HAP-1 (cell line): ENCODE measurements at regions not wholly inside any gene's neighbourhood (a gene's known extent, or its start where the extent isn't known, plus 50 kb on each side); places are given as distances from the start of the nearest gene placed in this dataset.

Source experiments
- DNase-seq, 2 experiments: peaks; one replicate each; pipeline ENCODE4 v3.0.0-alpha.2; 2016 to 2020; ENCODE audit warnings: low spot score in 2 of 2
- H3K27me3 ChIP-seq: fragments of 250-450 bp; sonication (Bioruptor Pico); 2 replicates; pipeline ENCODE4 v1.5.1; 2020; ENCODE audit warnings: low read depth, mild to moderate bottlenecking, moderate library complexity
- H3K36me3 ChIP-seq: fragments of 250-450 bp; sonication (Bioruptor Pico); replicated peaks from 2 replicates; pipeline ENCODE4 v1.5.1; 2020; ENCODE audit warnings: mild to moderate bottlenecking
- H3K4me1 ChIP-seq: fragments of 250-450 bp; sonication (Bioruptor Pico); 2 replicates; pipeline ENCODE4 v1.5.1; 2020; ENCODE audit warnings: mild to moderate bottlenecking
- H3K4me3 ChIP-seq: fragments of 250-450 bp; sonication (Bioruptor Pico); 2 replicates; pipeline ENCODE4 v1.5.1; 2020; ENCODE audit warnings: mild to moderate bottlenecking, moderate library complexity
- H3K9me3 ChIP-seq: fragments of 250-450 bp; sonication (Bioruptor Pico); 2 replicates; pipeline ENCODE4 v1.5.1; 2020; ENCODE audit warnings: mild to moderate bottlenecking, moderate library complexity
- in situ Hi-C: fragments of 300-500 bp; cut with MboI; formaldehyde crosslinking; loops from 3 replicates; pipeline ENCODE4 v1.14.3; 2020; ENCODE audit warnings: low sequenced_read_pairs, inconsistent platforms, mixed read lengths

DNA sequence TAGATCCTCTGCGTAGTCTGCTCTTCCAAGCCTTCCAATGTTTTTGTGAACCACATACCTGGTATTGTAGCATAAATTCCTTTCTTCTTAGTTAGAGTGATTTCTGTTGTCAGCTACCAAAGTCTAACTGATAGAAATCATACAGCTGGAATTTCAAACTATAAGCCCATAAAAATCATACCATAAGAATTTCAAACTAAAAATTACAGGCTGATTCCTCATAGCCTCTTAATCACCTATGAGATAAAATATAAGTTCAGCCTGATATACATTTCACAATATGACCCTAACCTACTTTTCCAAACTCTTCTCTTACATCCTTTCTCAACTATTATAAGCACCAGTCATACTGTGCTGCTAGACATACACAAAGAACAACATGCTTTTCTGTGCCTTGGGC is 64.8 kb downstream of the PTHLH start:
- no peaks in the 10 kb centered on the region; the same call in 1 of the 2 replicates for H3K9me3 ChIP-seq
- in situ Hi-C loops: no loop called here
- DNase-seq: no peak

DNA sequence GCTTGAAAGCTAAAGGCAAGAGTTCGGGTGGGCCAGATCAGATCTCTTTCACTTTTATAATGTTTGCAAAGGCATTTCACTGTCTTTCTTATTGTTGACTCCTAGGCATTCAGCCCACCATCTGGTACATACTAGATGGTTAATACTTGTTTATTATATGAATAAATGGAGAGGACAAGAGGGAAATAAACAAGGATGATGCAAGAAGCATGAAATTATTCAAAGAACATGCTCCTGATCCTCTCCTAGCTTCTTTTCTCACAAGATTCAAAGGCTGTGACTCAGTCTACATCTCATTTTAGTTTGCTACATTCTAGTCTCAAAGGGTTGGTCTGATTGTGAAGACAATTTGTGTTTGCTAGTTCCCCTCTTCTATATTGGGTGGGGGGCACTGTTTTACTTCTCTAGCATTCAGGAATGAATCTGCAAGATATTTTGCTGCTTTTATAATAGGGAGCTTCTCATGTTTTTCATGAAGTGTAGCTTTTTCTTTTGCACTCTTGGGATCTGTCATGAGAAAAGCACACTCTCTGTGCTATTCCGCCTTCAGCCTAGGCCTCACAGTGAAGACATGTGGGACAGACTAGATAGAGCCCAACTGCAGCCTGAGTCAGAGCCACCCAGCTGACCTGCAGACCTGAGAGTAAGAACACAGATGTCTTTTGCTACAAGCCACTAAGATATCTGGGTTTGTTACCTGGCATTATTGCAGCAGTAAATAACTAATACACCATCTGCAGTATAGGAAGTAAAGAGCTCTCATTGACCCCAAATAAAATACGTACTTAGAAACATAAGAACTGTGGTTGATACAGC is 65.7 kb downstream of the PTHLH start:
- H3K4me3 ChIP-seq: no peak overlapping the region
- no peaks in the 10 kb centered on the region for H3K27me3 ChIP-seq
- no peak for DNase-seq
- no peaks in the 10 kb centered on the region for H3K36me3 ChIP-seq
- no peaks in the 10 kb centered on the region for H3K4me1 ChIP-seq
- in situ Hi-C loops: no loop called here
- H3K9me3 ChIP-seq: no peaks in the 10 kb centered on the region; the same call in 1 of the 2 replicates

More for the DNA sequence above, 64.8 kb downstream of the PTHLH start:
- Histone ChIP-seq H3K27me3 (no peaks in the 10 kb centered on the region), H3K36me3 (no peaks in the 10 kb centered on the region), H3K4me1 (no peaks in the 10 kb centered on the region), H3K4me3 (no peak overlapping the region)

DNA sequence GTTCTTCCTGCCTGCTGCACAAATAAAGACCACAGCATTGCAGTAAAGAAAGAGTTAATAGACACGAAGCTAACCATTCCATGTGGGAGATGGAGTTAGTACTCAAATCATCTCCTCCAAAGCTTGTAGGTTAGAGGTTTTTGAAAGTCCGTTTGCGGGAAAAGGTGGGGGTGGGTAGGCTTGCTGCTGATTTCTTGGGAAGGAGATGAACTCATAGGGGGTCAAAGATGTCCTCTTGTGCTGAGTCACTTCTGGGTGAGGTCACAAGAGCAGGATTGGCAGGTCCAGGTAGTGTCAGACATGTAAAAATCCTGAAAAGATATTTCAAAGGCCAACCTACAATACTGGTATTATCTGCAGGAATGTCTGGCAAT is 66.4 kb downstream of the PTHLH start:
- no peaks in the 10 kb centered on the region for H3K27me3 ChIP-seq
- H3K4me1 ChIP-seq: no peaks in the 10 kb centered on the region
- no peaks in the 10 kb centered on the region for H3K9me3 ChIP-seq
- no peak overlapping the region for H3K4me3 ChIP-seq
- no peaks in the 10 kb centered on the region for H3K36me3 ChIP-seq
- DNase-seq: no peak
- in situ Hi-C loops: no loop called here

DNA sequence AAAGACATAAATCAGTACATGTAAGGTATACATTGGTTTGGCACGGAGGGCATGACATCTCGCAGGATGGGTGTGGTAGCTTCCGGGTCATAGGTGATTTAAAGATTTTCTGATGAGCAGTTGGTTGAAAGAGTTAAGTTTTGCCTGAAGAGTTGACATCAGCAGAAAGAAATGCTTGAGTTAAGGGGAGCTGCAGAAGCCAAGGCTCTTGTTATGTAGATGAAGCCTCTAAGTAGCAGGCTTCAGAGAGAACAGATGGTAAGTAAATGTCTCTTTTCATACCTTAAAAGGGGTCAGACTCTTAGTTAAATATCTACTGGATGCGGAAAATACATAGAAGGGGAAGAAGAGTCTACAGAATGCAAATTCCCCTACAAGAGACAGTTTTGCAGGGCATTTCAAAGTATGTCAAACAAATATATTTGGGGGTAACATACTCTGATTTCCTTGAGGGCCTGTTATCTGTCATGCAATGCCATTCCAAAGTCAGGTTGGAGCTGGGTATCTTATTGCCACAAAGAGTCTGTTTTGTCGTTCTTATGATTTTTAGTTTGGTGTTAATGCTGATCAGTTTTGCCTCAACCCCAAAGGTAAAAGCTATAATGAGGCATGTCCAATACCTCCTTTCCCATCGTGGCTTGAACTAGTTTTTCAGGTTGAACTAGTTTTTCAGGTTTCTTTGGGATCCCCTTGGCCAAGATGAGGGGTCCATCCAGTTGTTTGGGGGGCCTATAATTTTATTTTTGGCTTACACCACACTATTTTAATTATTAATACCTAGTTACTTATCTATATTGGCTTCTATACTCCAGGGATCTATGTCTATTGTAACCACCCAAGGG is 67.0 kb downstream of the PTHLH start:
- in situ Hi-C loops: no loop called here
- no peak overlapping the region for H3K4me3 ChIP-seq
- H3K27me3 ChIP-seq: no peaks in the 10 kb centered on the region
- no peaks in the 10 kb centered on the region for H3K9me3 ChIP-seq
- H3K4me1 ChIP-seq: no peaks in the 10 kb centered on the region
- DNase-seq: peak in 1 of 2 experiments; percentile 42
- no peaks in the 10 kb centered on the region for H3K36me3 ChIP-seq

DNA sequence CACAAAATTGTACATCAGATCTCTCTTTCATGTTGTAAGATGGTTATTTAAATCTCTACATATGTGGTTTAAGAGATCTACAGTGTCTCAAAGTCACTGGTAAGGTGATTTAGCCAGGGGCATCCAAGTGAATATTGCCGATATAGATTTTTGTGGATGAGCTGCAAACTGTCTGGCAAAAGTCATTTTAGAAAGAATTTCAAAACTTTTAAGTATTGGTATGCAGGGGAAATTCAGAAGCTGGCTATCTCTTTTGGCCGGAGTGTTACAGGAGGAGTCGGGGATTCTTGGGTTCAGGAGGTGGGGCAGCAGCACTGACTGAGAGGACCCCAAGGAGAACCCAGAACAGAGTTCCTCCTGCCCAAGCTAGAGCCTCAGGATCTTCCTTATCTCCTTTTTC is 69.9 kb downstream of the PTHLH start:
- no peaks in the 10 kb centered on the region for H3K36me3 ChIP-seq
- H3K27me3 ChIP-seq: no peaks in the 10 kb centered on the region
- no peaks in the 10 kb centered on the region for H3K4me1 ChIP-seq
- in situ Hi-C loops: no loop called here
- H3K4me3 ChIP-seq: no peak overlapping the region
- no peaks in the 10 kb centered on the region for H3K9me3 ChIP-seq
- no peak for DNase-seq

DNA sequence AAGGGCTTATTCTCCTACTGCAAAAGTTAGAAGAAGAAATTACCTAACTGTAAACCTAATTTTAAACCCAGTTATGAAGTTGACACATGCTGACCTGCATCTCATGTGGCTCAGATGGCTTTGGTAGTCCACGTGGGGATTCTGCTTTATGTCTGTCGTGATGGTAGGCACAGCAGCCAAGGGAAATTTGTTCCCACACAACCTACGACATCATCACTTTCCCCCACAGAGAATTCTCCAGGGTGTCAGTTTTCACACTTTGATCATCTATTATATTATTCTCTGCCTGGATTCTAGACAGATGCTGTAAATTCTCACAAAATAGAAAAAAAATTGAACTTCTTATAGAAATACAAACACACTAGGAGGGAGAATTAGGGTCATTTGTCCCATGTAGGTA is 70.6 kb downstream of the PTHLH start:
- in situ Hi-C loops: no loop called here
- no peaks in the 10 kb centered on the region for H3K27me3 ChIP-seq
- H3K36me3 ChIP-seq: no peaks in the 10 kb centered on the region
- H3K4me1 ChIP-seq: no peaks in the 10 kb centered on the region
- H3K4me3 ChIP-seq: no peak overlapping the region
- no peak for DNase-seq
- no peaks in the 10 kb centered on the region for H3K9me3 ChIP-seq

DNA sequence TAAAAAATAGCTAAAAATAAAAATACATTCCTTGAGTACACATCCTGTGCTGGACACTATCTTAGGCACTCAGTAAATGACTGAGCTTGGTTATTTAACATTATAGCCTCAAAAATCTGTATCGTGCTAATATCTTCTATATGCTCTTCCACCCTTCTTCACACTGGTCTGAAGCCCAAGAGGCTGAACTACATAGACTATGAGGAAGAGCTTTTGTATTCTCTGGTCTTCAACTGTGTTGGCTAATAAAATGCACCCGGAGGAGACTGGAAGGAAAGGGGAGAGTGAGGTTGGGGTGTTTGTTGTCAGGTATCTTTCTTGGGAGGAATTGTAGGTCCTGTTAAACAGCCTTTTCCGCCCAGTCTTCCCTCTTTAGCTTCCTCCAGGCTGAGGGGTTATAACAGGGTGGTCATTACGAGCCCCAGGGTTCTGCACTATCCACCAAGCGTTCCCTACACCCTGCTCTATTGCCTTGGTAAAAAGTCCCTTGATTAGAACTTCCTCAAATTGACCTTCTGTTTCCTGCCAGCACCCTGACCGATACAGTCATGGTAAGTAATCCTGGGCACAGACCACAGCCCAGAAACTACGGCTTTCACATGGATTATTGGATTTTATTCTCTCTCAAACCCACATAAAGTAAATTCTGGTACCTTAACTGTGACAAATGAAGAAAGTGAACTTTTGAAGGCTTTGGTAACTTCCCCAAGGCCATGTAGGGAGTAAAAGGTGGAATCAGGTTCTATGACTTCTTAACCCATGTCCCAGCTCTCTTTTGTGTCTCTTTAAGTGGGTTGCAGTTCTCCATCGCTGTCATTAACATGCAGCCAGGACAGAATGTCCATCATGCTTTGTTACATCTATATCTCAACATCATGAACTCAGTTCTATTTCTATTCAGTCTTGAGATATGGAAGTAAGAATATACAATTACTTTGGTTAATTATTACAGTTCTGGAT is 71.3 kb downstream of the PTHLH start:
- no peaks in the 10 kb centered on the region for H3K27me3 ChIP-seq
- H3K36me3 ChIP-seq: no peaks in the 10 kb centered on the region
- no peaks in the 10 kb centered on the region for H3K4me1 ChIP-seq
- no peak overlapping the region for H3K4me3 ChIP-seq
- in situ Hi-C loops: no loop called here
- no peaks in the 10 kb centered on the region for H3K9me3 ChIP-seq
- DNase-seq: no peak

DNA sequence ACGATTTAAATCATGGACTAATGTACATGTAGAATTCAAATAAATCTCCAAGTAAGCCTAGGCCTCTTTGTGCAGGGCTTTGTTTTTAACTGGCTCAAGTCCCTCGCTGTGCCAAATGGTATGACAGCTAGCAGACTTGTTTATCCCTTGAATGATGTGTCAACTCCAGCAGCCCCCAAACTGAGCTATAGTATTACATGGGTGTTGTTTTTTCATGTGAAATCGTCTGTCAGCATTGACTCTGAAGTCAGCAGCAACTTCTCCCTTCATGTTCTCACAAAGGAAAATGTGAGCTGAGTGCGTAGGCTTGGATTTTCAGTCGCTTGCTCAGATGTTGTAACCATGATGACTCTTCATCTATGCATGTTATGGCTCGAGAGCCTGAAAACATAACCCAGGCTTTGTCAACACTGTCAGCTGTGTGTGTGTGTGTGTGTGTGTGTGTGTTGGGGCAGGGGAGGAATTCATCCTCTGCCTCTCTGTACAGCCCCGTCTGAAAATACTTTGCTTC is 73.3 kb downstream of the PTHLH start:
- H3K27me3 ChIP-seq: no peaks in the 10 kb centered on the region
- H3K36me3 ChIP-seq: no peaks in the 10 kb centered on the region
- no peak overlapping the region for H3K4me3 ChIP-seq
- in situ Hi-C loops: no loop called here
- H3K9me3 ChIP-seq: no peaks in the 10 kb centered on the region
- H3K4me1 ChIP-seq: no peaks in the 10 kb centered on the region
- DNase-seq: no peak

DNA sequence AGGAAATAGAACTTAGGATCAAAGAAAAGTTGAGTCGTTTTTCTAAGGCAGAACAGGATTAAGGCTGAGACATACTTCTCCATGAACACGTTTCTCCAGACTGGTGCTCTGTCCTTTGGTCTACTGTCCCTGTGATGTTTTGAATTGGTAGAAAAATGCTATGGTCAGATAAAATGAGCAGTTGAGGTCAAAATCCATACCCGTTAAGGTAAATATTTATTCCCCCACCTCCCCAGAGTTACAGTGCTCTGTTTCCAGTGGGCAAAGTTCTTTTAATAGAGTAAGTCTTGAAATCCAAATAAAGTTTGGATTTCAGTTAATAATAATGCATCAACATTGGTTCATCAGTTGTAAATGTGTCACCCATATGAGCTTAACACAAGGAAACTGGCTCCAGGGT is 74.5 kb downstream of the PTHLH start:
- no peak for DNase-seq
- Histone ChIP-seq H3K4me1 (no peaks in the 10 kb centered on the region), H3K27me3 (no peaks in the 10 kb centered on the region), H3K36me3 (no peaks in the 10 kb centered on the region), H3K4me3 (no peak overlapping the region), H3K9me3 (no peaks in the 10 kb centered on the region)
- in situ Hi-C loops: no loop called here

DNA sequence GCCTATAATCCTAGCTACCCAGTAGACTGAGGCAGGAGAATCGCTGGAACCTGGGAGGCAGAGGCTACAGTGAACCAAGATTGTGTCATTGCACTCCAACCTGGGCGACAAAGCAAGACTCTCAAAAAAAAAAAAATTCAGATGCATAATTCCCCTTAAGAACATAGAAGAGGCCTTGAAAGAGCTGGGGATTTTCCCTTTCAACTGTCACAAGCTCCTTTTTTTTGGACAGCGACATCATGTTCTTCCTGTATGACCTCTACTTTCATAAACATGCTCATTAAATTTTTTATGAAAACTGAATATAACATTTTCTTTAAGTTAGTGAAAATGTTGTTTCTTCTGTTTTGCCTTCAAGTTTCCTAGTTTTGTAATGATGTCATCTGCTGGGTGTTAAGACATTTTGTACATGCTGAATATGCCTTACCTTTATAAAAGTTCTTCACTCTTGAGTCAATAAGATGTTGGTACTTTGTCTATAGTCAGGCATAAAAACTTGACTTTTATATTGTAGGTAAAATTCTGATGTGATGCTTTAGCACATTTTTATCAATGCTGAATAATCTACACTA is 76.0 kb downstream of the PTHLH start:
- H3K4me3 ChIP-seq: no peak overlapping the region
- DNase-seq: no peak
- no peaks in the 10 kb centered on the region for H3K36me3 ChIP-seq
- no peaks in the 10 kb centered on the region for H3K27me3 ChIP-seq
- in situ Hi-C loops: no loop called here
- no peaks in the 10 kb centered on the region for H3K9me3 ChIP-seq
- H3K4me1 ChIP-seq: no peaks in the 10 kb centered on the region

DNA sequence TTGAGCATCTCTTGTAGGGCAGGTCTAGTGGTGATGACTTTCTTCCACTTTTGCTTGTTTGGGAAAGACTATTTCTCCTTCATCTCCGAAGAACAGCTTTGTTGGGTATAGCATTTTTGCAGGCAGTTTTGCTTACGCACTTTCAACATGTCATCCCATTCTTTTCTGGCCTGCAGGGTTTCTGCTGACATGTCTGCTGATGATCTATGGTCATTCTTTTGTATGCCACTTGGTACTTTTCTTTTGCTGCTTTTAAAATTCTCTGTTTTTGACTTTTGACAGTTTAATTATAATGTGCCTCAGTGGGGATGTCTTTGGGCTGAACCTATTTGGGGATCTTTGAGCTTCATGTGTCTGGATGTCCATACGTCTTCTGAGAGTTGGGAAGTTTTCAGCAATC is 78.2 kb downstream of the PTHLH start:
- in situ Hi-C loops: no loop called here
- Histone ChIP-seq H3K9me3 (no peaks in the 10 kb centered on the region), H3K27me3 (no peaks in the 10 kb centered on the region), H3K4me1 (no peaks in the 10 kb centered on the region), H3K4me3 (no peak overlapping the region), H3K36me3 (no peaks in the 10 kb centered on the region)
- DNase-seq: no peak

DNA sequence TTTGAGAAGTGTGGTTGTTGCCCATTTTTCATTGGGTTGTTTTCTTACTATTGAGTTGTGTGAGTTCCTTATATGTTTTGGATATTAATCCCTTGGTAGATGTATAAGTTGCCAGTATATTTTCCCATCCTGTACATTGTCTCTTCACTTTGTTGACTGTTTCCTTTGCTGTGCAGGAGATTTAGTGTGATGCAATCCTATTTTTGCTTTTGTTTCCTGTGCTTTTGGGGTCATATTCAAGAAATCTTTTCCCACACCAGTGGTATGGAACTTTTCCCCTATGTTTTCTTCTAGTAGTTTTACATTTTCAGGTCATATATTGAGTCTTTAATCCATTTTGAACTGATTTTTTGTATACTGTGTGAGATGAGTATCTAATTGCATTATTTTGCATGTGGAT is 92.8 kb downstream of the PTHLH start:
- DNase-seq: no peak
- no peaks in the 10 kb centered on the region for H3K4me1 ChIP-seq
- in situ Hi-C loops: no loop called here
- no peaks in the 10 kb centered on the region for H3K27me3 ChIP-seq
- H3K4me3 ChIP-seq: no peak overlapping the region
- H3K36me3 ChIP-seq: no peaks in the 10 kb centered on the region
- H3K9me3 ChIP-seq: no peaks in the 10 kb centered on the region

DNA sequence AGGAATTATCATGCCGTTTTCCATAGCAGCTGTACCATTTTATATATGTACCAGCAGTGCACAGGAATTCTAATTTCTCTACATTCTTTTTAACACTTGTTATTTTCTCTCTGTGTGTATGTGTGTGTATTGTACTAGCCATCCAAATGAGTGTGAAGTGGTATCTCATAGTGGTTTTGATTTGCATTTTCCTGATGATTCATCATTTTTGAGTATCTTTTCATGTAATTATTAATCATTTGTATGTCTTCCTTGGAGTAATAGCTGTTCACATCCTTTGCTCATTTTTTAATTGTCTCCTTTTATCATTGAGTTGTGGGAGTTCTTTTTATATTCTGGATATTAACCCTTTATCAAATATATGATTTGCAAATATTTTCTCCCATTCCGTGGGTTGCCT is 95.6 kb upstream of the MANSC4 start:
- Histone ChIP-seq H3K4me3 (no peak overlapping the region), H3K27me3 (no peaks in the 10 kb centered on the region), H3K36me3 (no peaks in the 10 kb centered on the region), H3K4me1 (peaks cover 5% of the 10 kb centered on the region; the same call in 1 of the 2 replicates), H3K9me3 (no peaks in the 10 kb centered on the region)
- in situ Hi-C loops: no loop called here
- no peak for DNase-seq
